ENCODE measurements at regions not wholly inside any gene's neighbourhood (a gene's known extent, or its start where the extent isn't known, plus 50 kb on each side); places are given as distances from the start of the nearest gene placed in this dataset.

- no peak for TF ChIP-seq CTCF (IDR thresholded peaks at IDR 0.05; ENCODE audit: low read depth, low read length)
- TF ChIP-seq MAX (IDR thresholded peaks at IDR 0.05; ENCODE audit: low read depth, low read length) = no peak
- no peak for TF ChIP-seq POLR2A (IDR thresholded peaks at IDR 0.05; ENCODE audit: extremely low read depth, insufficient read length)
Measured at GRCh38 chr15:29183071-29183831, 86.4 kb downstream of the NSMCE3 start.
